AG09309 (cell line): ENCODE measurements at regions not wholly inside any gene's neighbourhood (a gene's known extent, or its start where the extent isn't known, plus 50 kb on each side); places are given as distances from the start of the nearest gene placed in this dataset.
"Not testable (repeated sequence)": the region's sequence is repeated elsewhere in the genome, so short reads cannot be mapped to it uniquely, and the experiment has no call there.

Source experiments
- DNase-seq: peaks from one replicate; pipeline ENCODE4 v3.0.0-alpha.2; 2010; ENCODE audit warnings: low read depth
- H3K4me3 ChIP-seq: 2 replicates; pipeline ENCODE4 v1.5.1; 2011; ENCODE audit warnings: mild to moderate bottlenecking, low read depth, low read length, moderate library complexity; ENCODE audit not compliant: control insufficient read depth
- CTCF ChIP-seq: IDR thresholded peaks from 2 replicates; pipeline ENCODE4 v1.5.1; 2011; ENCODE audit warnings: mild to moderate bottlenecking, low read depth, low read length, inconsistent platforms; ENCODE audit not compliant: insufficient read depth, control insufficient read depth; ENCODE audit errors: missing control alignments

DNA sequence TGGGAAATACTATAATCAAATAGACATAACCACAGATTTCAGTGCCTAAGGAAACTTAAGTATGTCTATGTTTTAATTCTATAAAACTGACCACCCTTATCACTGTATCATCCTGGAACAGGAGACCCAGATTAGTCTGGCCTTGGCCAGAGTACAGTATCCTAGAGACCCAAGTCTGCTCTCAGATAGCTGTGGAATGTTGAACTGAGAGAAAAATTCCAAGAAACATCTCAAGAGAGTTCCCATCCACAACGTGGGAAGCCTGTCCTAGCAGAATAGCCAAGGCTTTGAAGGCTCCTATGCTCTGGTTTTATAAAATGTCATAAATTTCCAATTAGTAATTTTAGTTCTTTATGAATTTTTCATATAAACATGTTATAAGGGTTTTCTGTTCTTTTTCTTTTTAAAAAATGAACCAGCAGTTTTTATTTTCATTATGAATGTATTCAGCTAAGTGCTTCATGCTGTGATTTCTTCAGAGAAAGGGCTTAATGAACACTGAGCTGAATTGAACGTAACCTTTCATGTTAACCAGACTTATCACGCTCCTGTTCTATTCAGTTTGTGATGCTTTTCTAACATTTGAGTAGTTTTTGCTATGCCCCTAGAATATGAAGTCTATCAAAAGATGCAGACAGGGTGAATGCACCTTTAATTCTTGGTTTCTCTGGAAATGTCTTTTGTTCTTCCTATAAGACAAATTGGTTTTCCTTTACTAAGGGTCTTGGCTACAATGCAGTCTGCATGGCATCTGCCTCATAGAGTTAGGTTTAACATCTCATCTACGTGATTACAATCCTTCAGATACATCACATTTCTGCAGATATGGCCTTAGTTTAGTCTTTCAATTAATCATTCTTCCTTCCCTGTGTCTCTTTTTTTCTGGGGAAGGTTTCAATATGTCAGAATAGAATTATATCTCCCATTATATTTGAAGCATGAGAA is 230.8 kb downstream of the CYLC2 start:
- no peak overlapping the region for H3K4me3 ChIP-seq
- DNase-seq = no peak
- no peak for TF ChIP-seq CTCF

DNA sequence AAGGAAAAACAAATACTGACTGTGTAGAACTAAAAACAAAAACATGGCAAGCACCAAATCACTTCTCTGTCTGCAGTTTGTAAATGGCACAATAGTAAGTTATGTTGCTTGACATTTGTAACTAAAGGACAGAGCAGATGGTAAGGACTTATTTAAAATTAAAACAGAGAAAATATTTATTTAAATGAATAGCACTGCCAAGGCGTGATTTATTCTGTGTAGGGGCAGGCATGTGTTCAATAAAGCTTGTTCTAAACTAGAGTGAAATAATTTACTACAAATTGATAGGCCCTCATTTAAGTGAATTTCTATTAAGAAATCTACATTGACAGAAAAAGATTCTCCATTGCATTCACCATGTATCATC is 231.5 kb downstream of the CYLC2 start:
- no peak for TF ChIP-seq CTCF

GRCh38 chr9:103237571-103238109 is 242.5 kb downstream of the CYLC2 start:
- not testable (repeated sequence) for H3K4me3 ChIP-seq, DNase-seq

More for the DNA sequence above, 231.5 kb downstream of the CYLC2 start:
- DNase-seq = no peak
- H3K4me3 ChIP-seq = no peak overlapping the region

- no peak for TF ChIP-seq CTCF
These were observed 246.9 kb downstream of the CYLC2 start for GRCh38 chr9:103242025-103242424.

DNA sequence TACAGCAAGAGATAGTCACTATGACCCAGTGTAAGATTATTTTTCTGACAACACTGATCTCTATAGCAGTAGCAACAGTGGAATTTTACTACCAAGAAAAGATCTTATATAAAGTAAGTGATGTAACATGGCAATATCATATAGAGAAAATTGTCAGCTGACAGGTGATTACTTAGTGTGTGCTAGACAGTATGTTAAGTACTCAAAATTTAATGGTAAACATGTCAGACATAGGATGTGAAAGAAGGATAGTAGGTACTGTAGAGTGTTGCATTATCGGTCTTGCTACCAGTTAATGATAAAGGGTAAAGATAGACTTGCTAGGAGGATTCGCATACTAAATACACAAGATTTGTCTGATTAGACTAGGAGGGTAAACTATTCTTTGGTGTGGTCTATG is 247.4 kb downstream of the CYLC2 start:
- TF ChIP-seq CTCF = no peak
- no peak overlapping the region for H3K4me3 ChIP-seq
- DNase-seq = no peak

More at GRCh38 chr9:103242025-103242424, 246.9 kb downstream of the CYLC2 start:
- no peak overlapping the region for H3K4me3 ChIP-seq
- no peak for DNase-seq

DNA sequence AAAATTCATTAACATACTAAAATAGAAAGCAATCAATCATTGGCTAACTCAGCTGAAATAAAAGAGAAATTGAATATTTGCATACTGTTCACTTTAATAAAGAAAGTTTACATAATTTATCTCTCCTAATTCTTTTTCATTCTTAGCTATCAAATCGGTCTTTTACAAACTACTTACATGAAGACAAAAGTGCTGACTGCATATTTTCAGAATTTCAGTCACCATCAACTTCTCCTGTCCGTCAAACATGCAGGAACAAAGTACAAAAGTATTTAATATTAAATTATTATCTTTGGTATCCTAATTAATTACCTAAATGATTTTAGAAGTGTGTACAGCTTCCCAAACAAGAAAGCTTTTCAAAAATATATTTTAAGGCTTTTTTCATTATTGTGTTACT is 248.4 kb downstream of the CYLC2 start:
- DNase-seq = no peak
- H3K4me3 ChIP-seq = no peak overlapping the region
- no peak for TF ChIP-seq CTCF

- DNase-seq = no peak
- no peak for TF ChIP-seq CTCF
These were observed 250.2 kb downstream of the CYLC2 start for GRCh38 chr9:103245369-103245768.

More at GRCh38 chr9:103245369-103245768, 250.2 kb downstream of the CYLC2 start:
- no peak overlapping the region for H3K4me3 ChIP-seq
